SJSA1 (cell line): ENCODE measurements at regions not wholly inside any gene's neighbourhood (a gene's known extent, or its start where the extent isn't known, plus 50 kb on each side); places are given as distances from the start of the nearest gene placed in this dataset.
"Not testable (repeated sequence)": the region's sequence is repeated elsewhere in the genome, so short reads cannot be mapped to it uniquely, and the experiment has no call there.

Experiments
- DNase-seq, 2 experiments: peaks; one replicate each; pipeline ENCODE4 v3.0.0-alpha.2; 2015 to 2020; ENCODE audit warnings: low spot score in 2 of 2, low read depth in 1 of 2
- H3K27ac ChIP-seq: fragments of 250-450 bp; sonication (Bioruptor Pico); 2 replicates; pipeline ENCODE4 v1.5.1; 2020; ENCODE audit warnings: mild to moderate bottlenecking, moderate library complexity
- H3K27me3 ChIP-seq: fragments of 250-450 bp; sonication (Bioruptor Pico); replicated peaks from 2 replicates; pipeline ENCODE4 v1.5.1; 2020; ENCODE audit warnings: mild to moderate bottlenecking, moderate library complexity
- H3K36me3 ChIP-seq: fragments of 250-450 bp; sonication (Bioruptor Pico); 2 replicates; pipeline ENCODE4 v1.5.1; 2020; ENCODE audit warnings: mild to moderate bottlenecking
- H3K4me1 ChIP-seq: fragments of 250-450 bp; sonication (Bioruptor Pico); replicated peaks from 2 replicates; pipeline ENCODE4 v1.6.1; 2021; ENCODE audit warnings: mild to moderate bottlenecking
- H3K4me3 ChIP-seq: fragments of 250-450 bp; sonication (Bioruptor Pico); 2 replicates; pipeline ENCODE4 v1.5.1; 2020; ENCODE audit warnings: mild to moderate bottlenecking
- H3K9me3 ChIP-seq: fragments of 250-450 bp; sonication (Bioruptor Pico); replicated peaks from 2 replicates; pipeline ENCODE4 v1.5.1; 2020; ENCODE audit warnings: mild to moderate bottlenecking

DNA sequence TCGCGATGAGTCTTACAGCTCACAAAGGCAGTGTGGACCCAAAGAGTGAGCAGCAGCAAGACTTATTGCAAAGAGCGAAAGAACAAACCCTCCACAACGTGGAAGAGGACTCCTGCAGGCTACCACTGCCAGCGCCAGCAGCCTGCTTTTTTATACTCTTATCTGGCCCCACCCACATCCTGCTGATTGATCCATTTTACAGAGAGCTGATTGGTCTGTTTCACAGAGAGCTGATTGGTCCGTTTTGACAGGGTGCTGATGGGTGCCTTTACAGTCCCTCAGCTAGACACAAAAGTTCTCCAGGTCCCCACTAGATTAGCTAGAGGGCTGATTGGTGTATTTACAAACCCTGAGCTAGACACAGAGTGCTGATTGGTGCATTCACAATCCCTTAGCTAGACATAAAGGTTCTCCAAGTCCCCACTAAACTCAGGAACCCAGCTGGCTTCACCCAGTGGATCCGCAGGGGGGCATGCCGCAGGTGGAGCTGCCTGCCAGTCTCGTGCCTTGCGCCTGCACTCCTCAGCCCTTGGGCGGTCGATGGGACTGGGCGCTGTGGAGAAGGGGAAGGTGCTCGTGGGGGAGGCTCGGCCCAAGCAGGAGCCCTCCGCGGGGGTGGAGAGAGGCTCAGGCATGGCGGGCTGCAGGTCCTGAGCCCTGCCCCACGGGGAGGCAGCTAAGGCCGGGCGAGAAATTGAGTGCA is 75.7 kb downstream of the QDPR start:
- H3K9me3 ChIP-seq, H3K27ac ChIP-seq, H3K4me1 ChIP-seq, H3K27me3 ChIP-seq, H3K36me3 ChIP-seq, DNase-seq, H3K4me3 ChIP-seq: not testable (repeated sequence)

DNA sequence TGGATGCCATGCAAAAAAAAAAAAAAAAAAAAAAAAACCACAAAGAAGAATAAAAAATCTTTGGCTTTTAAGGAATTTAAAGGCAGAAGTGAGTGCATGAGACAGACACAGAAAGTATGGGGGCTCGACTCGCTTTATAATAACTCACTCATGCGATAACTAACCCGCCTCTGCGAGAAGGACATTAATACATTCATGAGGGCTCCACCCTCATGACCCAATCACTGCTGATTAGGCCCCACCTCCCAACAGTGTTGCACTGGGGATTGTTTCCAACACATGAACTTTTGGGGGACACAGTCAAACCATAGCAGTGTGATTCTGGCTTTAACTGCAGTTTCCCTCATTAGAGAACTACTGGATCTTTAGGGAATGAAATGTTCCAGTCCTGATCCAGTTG is 78.1 kb downstream of the QDPR start:
- DNase-seq, result no peak
- H3K4me3 ChIP-seq, result no peak overlapping the region
- H3K4me1 ChIP-seq, result no peaks in the 10 kb centered on the region
- peaks cover 7% of the 10 kb centered on the region; the same call in 1 of the 2 replicates for H3K9me3 ChIP-seq
- H3K27me3 ChIP-seq, result no peaks in the 10 kb centered on the region
- H3K27ac ChIP-seq, result no peak overlapping the region
- H3K36me3 ChIP-seq, result no peaks in the 10 kb centered on the region

GRCh38 chr4:17427991-17428390 is 83.9 kb downstream of the QDPR start:
- Histone ChIP-seq H3K27me3 (no peaks in the 10 kb centered on the region), H3K4me1 (no peaks in the 10 kb centered on the region), H3K4me3 (no peak overlapping the region), H3K9me3 (no peaks in the 10 kb centered on the region; the same call in 1 of the 2 replicates), H3K36me3 (no peaks in the 10 kb centered on the region), H3K27ac (no peak overlapping the region)
- DNase-seq, result no peak

GRCh38 chr4:17426222-17426621 is 85.7 kb downstream of the QDPR start:
- no peak for DNase-seq
- Histone ChIP-seq H3K9me3 (no peaks in the 10 kb centered on the region), H3K4me1 (no peaks in the 10 kb centered on the region), H3K4me3 (no peak overlapping the region), H3K27ac (no peak overlapping the region), H3K36me3 (no peaks in the 10 kb centered on the region), H3K27me3 (no peaks in the 10 kb centered on the region)

DNA sequence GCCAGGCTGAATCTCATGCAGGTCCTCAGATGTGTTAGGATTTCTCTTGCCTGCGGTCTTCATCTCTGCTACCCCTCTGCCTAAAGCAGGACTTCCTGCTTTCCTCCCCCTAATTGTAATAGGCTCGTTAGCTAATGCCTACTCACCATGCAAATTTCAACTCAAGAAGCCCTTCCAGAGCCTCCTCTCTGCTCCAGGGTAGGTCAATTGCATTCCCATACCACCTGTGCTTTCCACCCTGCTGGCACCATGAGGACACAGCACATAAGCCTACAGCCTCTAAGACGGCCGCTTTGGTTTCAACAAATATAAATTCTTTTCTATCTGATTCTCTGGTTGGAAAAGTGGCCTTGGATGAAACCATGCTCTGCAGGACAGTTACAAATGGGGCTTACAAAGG is 93.9 kb downstream of the QDPR start:
- no peaks in the 10 kb centered on the region for H3K27me3 ChIP-seq
- H3K4me1 ChIP-seq, result no peaks in the 10 kb centered on the region
- peaks cover 15% of the 10 kb centered on the region for H3K9me3 ChIP-seq
- H3K36me3 ChIP-seq, result no peaks in the 10 kb centered on the region
- no peak for DNase-seq
- no peak overlapping the region for H3K4me3 ChIP-seq
- H3K27ac ChIP-seq, result no peak overlapping the region

DNA sequence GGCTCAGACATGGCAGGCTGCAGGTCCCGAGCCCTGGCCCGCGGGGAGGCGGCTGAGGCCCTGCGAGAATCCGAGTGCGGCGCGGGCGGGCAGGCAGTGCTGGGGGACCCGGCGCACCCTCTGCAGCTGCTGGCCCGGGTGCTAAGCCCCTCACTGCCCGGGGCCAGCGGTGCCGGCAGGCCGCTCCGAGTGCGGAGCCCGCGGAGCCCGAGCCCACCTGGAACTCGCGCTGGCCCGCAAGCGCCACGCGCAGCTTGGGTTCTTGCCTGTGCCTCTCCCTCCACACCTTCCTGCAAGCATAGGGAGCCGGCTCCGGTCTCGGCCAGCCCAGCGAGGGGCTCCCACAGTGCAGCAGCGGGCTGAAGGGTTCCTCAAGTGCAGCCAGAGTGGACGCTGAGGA is 97.5 kb downstream of the QDPR start:
- no peaks in the 10 kb centered on the region for H3K4me1 ChIP-seq
- H3K9me3 ChIP-seq, result peaks cover 12% of the 10 kb centered on the region; the same call in 1 of the 2 replicates
- no peaks in the 10 kb centered on the region for H3K36me3 ChIP-seq
- no peak for DNase-seq
- H3K4me3 ChIP-seq, result no peak overlapping the region
- no peaks in the 10 kb centered on the region for H3K27me3 ChIP-seq
- no peak overlapping the region for H3K27ac ChIP-seq

DNA sequence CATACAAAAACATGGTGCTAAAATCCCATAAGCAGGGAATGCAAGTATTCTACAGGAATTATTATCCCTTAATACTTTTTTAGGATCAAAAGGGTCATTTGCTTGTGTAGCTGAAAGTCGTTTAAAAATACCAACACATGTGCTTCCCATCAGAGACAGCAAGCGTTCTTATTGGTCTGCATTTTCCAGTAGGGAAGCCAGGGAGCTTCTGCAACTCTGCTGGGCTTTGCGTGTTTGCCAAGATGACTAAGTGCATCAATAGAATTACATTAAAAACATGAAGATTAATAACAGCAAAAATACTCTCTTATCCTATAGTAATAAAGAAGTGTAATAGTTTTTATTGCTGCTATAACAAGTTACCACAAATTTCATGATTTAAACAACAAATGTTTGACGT is 111.2 kb downstream of the QDPR start:
- no peaks in the 10 kb centered on the region for H3K36me3 ChIP-seq
- peaks cover 2% of the 10 kb centered on the region; the same call in 1 of the 2 replicates for H3K27me3 ChIP-seq
- H3K27ac ChIP-seq, result no peak overlapping the region
- H3K4me3 ChIP-seq, result no peak overlapping the region
- no peaks in the 10 kb centered on the region for H3K4me1 ChIP-seq
- no peak for DNase-seq
- H3K9me3 ChIP-seq, result peaks cover 4% of the 10 kb centered on the region; the same call in 1 of the 2 replicates

- Histone ChIP-seq H3K27me3 (peaks cover 2% of the 10 kb centered on the region; the same call in 1 of the 2 replicates), H3K9me3 (peaks cover 4% of the 10 kb centered on the region; the same call in 1 of the 2 replicates), H3K4me3 (no peak overlapping the region), H3K27ac (no peak overlapping the region), H3K4me1 (no peaks in the 10 kb centered on the region), H3K36me3 (no peaks in the 10 kb centered on the region)
- no peak for DNase-seq
These were observed 113.1 kb downstream of the QDPR start for GRCh38 chr4:17398805-17399204.

- no peaks in the 10 kb centered on the region for H3K4me1 ChIP-seq
- H3K36me3 ChIP-seq, result no peaks in the 10 kb centered on the region
- no peak overlapping the region for H3K4me3 ChIP-seq
- DNase-seq, result no peak
- peaks cover 4% of the 10 kb centered on the region; the same call in 1 of the 2 replicates for H3K9me3 ChIP-seq
- H3K27me3 ChIP-seq, result peaks cover 2% of the 10 kb centered on the region; the same call in 1 of the 2 replicates
- no peak overlapping the region for H3K27ac ChIP-seq
These were observed 113.9 kb downstream of the QDPR start for GRCh38 chr4:17398035-17398434.

GRCh38 chr4:17397611-17398010 is 114.3 kb downstream of the QDPR start:
- Histone ChIP-seq H3K27me3 (peaks cover 2% of the 10 kb centered on the region; the same call in 1 of the 2 replicates), H3K36me3 (no peaks in the 10 kb centered on the region), H3K9me3 (peaks cover 4% of the 10 kb centered on the region; the same call in 1 of the 2 replicates), H3K27ac (no peak overlapping the region), H3K4me1 (no peaks in the 10 kb centered on the region), H3K4me3 (no peak overlapping the region)
- no peak for DNase-seq

DNA sequence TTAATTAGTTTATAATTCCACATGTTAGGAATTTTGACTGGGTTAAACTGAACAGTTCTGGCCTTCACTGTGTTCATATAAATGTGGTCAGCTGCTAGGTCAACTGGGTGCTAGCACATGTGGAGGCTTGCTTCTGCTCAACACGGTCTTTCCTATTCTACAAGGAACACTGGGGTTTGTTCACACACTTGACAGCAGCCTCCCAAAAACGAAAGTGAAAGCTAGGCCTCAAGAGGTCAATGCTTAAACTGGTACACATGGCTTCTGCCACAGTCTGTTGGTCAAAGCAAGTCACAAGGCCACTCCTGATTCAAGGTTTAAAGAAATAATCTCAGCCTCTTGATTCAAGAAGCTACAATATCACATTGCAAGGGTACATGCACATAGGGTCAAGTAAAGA is 126.5 kb downstream of the QDPR start:
- no peak overlapping the region for H3K27ac ChIP-seq
- H3K9me3 ChIP-seq, result no peaks in the 10 kb centered on the region
- DNase-seq, result peak in 1 of 2 experiments; percentile 22
- no peaks in the 10 kb centered on the region for H3K27me3 ChIP-seq
- H3K4me1 ChIP-seq, result no peaks in the 10 kb centered on the region
- no peaks in the 10 kb centered on the region for H3K36me3 ChIP-seq
- no peak overlapping the region for H3K4me3 ChIP-seq

DNA sequence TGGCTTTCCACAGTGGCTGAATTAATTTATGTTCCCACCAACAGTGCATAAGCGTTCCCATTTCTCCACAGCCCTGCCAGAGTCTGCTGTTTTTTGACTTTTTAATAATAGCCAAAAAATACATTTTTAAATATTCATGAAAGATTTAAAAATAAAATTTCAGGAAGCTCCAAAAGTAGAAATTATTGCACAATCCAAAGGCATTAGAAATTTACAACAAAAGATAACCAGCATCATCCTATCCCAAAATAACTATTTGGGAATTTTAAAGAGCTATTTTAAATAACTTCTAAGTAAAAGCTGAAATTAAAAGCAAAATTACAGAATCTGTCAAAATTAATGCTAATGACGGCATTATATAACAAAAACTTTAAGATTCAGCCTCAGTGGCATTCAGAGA is 131.5 kb downstream of the QDPR start:
- Histone ChIP-seq H3K27ac (no peak overlapping the region), H3K4me3 (no peak overlapping the region), H3K4me1 (no peaks in the 10 kb centered on the region), H3K9me3 (no peaks in the 10 kb centered on the region), H3K36me3 (no peaks in the 10 kb centered on the region), H3K27me3 (peaks cover 3% of the 10 kb centered on the region; the same call in 1 of the 2 replicates)
- no peak for DNase-seq

- Histone ChIP-seq H3K4me3 (no peak overlapping the region), H3K27ac (no peak overlapping the region)
- DNase-seq, result no peak
These were observed 135.7 kb downstream of the QDPR start for GRCh38 chr4:17376205-17376604.

GRCh38 chr4:17373666-17374065 is 138.2 kb downstream of the QDPR start:
- Histone ChIP-seq H3K36me3 (no peaks in the 10 kb centered on the region), H3K9me3 (0 out of 2 replicates have a peak, but pooled peaks cover 3% of the 10 kb centered on the region), H3K4me3 (no peak overlapping the region), H3K27me3 (0 out of 2 replicates have a peak, but pooled peaks cover 3% of the 10 kb centered on the region), H3K27ac (no peak overlapping the region), H3K4me1 (no peaks in the 10 kb centered on the region)
- no peak for DNase-seq

More at GRCh38 chr4:17376205-17376604, 135.7 kb downstream of the QDPR start:
- Histone ChIP-seq H3K9me3 (0 out of 2 replicates have a peak, but pooled peaks cover 3% of the 10 kb centered on the region), H3K27me3 (peaks cover 3% of the 10 kb centered on the region; the same call in 1 of the 2 replicates), H3K4me1 (no peaks in the 10 kb centered on the region), H3K36me3 (no peaks in the 10 kb centered on the region)
